ENCODE measurements at regions not wholly inside any gene's neighbourhood (a gene's known extent, or its start where the extent isn't known, plus 50 kb on each side); places are given as distances from the start of the nearest gene placed in this dataset.

DNA sequence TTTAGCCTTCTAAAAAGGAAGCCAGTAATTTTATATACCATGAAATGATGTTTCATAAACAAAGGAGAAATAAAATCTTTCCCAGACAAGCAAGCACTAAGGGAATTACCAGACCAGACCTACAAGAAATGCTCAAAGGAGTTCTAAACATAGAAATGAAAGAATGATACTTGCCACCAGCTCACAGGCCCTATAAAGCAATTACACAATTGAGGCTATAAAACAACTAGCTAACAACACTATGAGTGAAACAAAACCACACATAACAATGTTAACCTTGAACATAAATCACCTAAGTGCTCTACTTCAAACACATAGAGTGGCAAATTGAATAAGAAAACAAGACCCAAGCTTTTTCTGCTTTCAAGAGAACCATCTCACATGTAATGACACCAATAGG lies 123.8 kb downstream of the BARHL2 start:
- TF ChIP-seq, protein P1, sequence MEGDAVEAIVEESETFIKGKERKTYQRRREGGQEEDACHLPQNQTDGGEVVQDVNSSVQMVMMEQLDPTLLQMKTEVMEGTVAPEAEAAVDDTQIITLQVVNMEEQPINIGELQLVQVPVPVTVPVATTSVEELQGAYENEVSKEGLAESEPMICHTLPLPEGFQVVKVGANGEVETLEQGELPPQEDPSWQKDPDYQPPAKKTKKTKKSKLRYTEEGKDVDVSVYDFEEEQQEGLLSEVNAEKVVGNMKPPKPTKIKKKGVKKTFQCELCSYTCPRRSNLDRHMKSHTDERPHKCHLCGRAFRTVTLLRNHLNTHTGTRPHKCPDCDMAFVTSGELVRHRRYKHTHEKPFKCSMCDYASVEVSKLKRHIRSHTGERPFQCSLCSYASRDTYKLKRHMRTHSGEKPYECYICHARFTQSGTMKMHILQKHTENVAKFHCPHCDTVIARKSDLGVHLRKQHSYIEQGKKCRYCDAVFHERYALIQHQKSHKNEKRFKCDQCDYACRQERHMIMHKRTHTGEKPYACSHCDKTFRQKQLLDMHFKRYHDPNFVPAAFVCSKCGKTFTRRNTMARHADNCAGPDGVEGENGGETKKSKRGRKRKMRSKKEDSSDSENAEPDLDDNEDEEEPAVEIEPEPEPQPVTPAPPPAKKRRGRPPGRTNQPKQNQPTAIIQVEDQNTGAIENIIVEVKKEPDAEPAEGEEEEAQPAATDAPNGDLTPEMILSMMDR (IDR thresholded peaks at IDR 0.05) = no peak
- TF ChIP-seq EP300 (IDR thresholded peaks at IDR 0.05) (no peak), POLR2A (IDR thresholded peaks at IDR 0.05) (no peak), POLR2AphosphoS5 (IDR thresholded peaks at IDR 0.05) (no peak)
- Histone ChIP-seq H3K9me3 (peaks cover 0 to 15% (median 6%) of the 10 kb centered on the region in 4 donors), H3K4me1 (no peaks in the 10 kb centered on the region), H3K36me3 (no peaks in the 10 kb centered on the region), H3K4me3 (no peak overlapping the region), H3K27me3 (no peaks in the 10 kb centered on the region), H3K27ac (no peak overlapping the region)
- no peak for DNase-seq
- intact Hi-C loops (cut with DNase I) = no loop called here

DNA sequence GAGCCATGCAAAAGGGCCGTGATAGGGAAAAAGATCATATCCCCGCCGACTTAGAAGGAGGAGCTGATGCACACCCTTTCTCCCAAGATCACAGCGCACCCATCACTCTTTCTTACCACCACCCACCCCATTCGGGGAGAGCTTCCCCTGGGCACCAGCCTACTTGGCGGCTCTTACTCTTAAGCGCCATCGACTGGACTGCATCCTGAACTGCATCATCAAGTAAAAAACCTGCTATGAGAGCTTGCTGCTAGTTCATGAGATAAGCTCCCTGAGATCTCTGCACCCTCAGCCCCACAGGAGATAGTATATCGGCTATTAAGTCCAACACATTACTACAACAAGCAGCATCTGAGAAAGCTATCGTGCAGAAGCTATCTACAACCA lies 125.1 kb downstream of the BARHL2 start:
- no peak overlapping the region for H3K4me3 ChIP-seq
- WGBS, 2 donors = 72 to 93% methylated on average over 10 of the region's 10 CpGs
- no peak overlapping the region for H3K27ac ChIP-seq
- H3K4me1 ChIP-seq = no peaks in the 10 kb centered on the region
- TF ChIP-seq, protein P1 (IDR thresholded peaks at IDR 0.05) = no peak
- TF ChIP-seq EP300 (IDR thresholded peaks at IDR 0.05) (no peak), POLR2A (IDR thresholded peaks at IDR 0.05) (no peak), POLR2AphosphoS5 (IDR thresholded peaks at IDR 0.05) (no peak)
- H3K27me3 ChIP-seq = no peaks in the 10 kb centered on the region
- H3K9me3 ChIP-seq = peaks cover 0 to 11% (median 4%) of the 10 kb centered on the region in 4 donors
- intact Hi-C loops (cut with DNase I) = no loop called here
- no peaks in the 10 kb centered on the region for H3K36me3 ChIP-seq
- no peak for DNase-seq

DNA sequence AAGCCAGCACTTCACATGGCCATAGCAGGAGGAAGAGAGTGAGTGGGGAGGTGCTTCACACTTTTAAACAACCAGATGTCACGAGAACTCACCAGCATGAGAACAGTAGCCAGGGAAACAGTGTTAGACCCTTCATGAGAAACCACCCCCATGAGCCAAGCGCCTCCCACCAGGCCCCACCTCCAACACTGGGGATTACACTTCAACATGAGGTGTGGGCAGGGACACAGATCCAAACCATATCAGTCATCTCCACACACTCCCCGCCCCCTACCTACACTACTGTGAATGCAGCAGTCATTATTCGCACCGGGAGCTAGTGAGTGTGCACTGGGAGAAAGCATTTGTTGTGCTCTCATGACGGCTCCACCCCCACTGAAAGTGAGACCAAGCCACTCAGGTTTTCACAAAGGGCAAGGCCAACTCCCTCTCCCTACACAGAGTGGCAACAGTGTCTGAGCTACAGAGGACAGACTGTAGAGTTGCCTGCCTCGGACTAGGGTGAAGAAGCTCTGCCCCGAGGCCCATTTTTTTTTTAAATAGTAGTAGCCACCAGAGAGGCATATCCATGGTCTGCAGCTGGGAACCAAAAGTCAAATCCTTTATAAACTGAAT lies 125.6 kb downstream of the BARHL2 start:
- TF ChIP-seq POLR2A (IDR thresholded peaks at IDR 0.05) = no peak
- TF ChIP-seq, protein P1 (IDR thresholded peaks at IDR 0.05) = no peak
- TF ChIP-seq POLR2AphosphoS5 (IDR thresholded peaks at IDR 0.05) = no peak
- TF ChIP-seq EP300 (IDR thresholded peaks at IDR 0.05) = no peak
- DNase-seq = no peak
- H3K9me3 ChIP-seq = peaks cover 0 to 6% (median 3%) of the 10 kb centered on the region in 4 donors
- H3K36me3 ChIP-seq = no peaks in the 10 kb centered on the region
- H3K27ac ChIP-seq = no peak overlapping the region
- WGBS, 2 donors = 77 to 79% methylated on average over 8 of the region's 8 CpGs
- H3K27me3 ChIP-seq = no peaks in the 10 kb centered on the region
- intact Hi-C loops (cut with DNase I) = no loop called here
- H3K4me1 ChIP-seq = no peaks in the 10 kb centered on the region
- no peak overlapping the region for H3K4me3 ChIP-seq

DNA sequence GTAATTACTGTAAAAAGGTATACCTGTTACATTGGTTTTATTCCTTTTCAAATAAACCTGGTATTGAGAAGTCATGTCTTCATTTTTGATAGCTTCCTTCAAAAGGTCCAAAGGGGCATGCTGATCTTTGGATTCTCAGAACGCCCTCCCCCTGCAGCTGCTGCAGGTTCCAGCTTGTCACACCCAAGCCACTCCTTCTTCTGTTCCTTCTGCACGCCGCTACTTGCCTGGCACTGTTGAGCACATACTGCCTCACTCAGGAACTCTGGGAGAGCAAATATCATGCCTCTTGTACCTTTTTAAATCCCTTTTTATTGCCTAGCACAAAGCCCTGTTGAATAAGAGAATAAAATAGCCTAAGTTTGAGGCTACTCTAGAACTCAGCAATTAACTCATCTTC lies 136.9 kb downstream of the BARHL2 start:
- Histone ChIP-seq H3K27ac (no peak overlapping the region), H3K27me3 (no peaks in the 10 kb centered on the region), H3K36me3 (no peaks in the 10 kb centered on the region), H3K4me3 (no peak overlapping the region), H3K4me1 (no peaks in the 10 kb centered on the region), H3K9me3 (no peaks in the 10 kb centered on the region)
- no peak for DNase-seq
- WGBS, 2 donors = 10 to 51% methylated on average over 3 of the region's 3 CpGs
- TF ChIP-seq EP300 (IDR thresholded peaks at IDR 0.05) = no peak
- TF ChIP-seq POLR2AphosphoS5 (IDR thresholded peaks at IDR 0.05) = no peak
- TF ChIP-seq, protein P1 (IDR thresholded peaks at IDR 0.05) = no peak
- no peak for TF ChIP-seq POLR2A (IDR thresholded peaks at IDR 0.05)
- intact Hi-C loops (cut with DNase I) = no loop called here

Measured in sigmoid colon (tissue), 6 donors.